ENCODE measurements at regions not wholly inside any gene's neighbourhood (a gene's known extent, or its start where the extent isn't known, plus 50 kb on each side); places are given as distances from the start of the nearest gene placed in this dataset.

- Histone ChIP-seq H3K27me3 (replicated peaks in 1 of 2; ENCODE audit: control insufficient read depth in 2 of 2, insufficient read depth in 2 of 2, low read length in 1 of 2) (no peaks in the 10 kb centered on the region), H3K4me1 (ENCODE audit: control insufficient read depth, insufficient read depth, low read length) (no peaks in the 10 kb centered on the region), H3K36me3 (ENCODE audit: control insufficient read depth in 2 of 2, insufficient read depth in 2 of 2, low read length in 1 of 2) (no peaks in the 10 kb centered on the region), H3K9ac (ENCODE audit: control insufficient read depth, insufficient read depth, low read length) (no peak overlapping the region), H3K4me3 (no peak overlapping the region), H3K9me3 (replicated peaks; ENCODE audit: control insufficient read depth, insufficient read depth, low read length) (no peaks in the 10 kb centered on the region; the same call in 2 of the 3 replicates), H2AFZ (ENCODE audit: control insufficient read depth, low read depth, low read length) (no peak overlapping the region), H3K4me2 (ENCODE audit: control insufficient read depth, insufficient read depth) (no peak overlapping the region), H4K20me1 (ENCODE audit: control insufficient read depth, insufficient read depth) (no peaks in the 10 kb centered on the region), H3K27ac (ENCODE audit: control insufficient read depth, insufficient read depth) (no peak overlapping the region), H3K79me2 (ENCODE audit: control insufficient read depth, insufficient read depth, low read length) (no peaks in the 10 kb centered on the region)
- SMC1A ChIA-PET (ENCODE audit: uncharacterized antibody, unreplicated experiment) = no interaction called here
- BruUV-seq (replicated peaks) = no TSS peak
- 87% methylated on average over 1 of the region's 1 CpG for WGBS (ENCODE audit: insufficient coverage, insufficient replicate concordance, low lambda C conversion rate, missing lambda C conversion rate)
- POLR2A ChIA-PET = interaction anchor here (0.6 kb wide), 1 partner anchor 475 kb away, joined by 5 read pairs; no protein-coding TSS in a partner anchor
- in situ Hi-C loops (cut with MboI) = no loop called here
- FAIRE-seq (no peak), ATAC-seq (no peak), DNase-seq (ENCODE audit: low read depth, low spot score) (no peak)
- intact Hi-C loops (cut with micrococcal nuclease; ENCODE audit: unreplicated experiment) = no loop called here
- RAD21 ChIA-PET (ENCODE audit: unreplicated experiment) = no interaction called here
- CTCF ChIA-PET = no interaction called here
- TF ChIP-seq CBX5 (IDR thresholded peaks at IDR 0.05; ENCODE audit: low read depth) (no peak), NR2C2 (IDR thresholded peaks at IDR 0.05; ENCODE audit: borderline replicate concordance, control insufficient read depth, insufficient read length, low read depth) (no peak), MYB (IDR thresholded peaks at IDR 0.05; ENCODE audit: borderline replicate concordance, low read depth, low read length) (no peak), POLR2A (IDR thresholded peaks at IDR 0.05; ENCODE audit: low read depth, low read length) (no peak), NR2F1 (conservative IDR thresholded peaks at IDR 0.05) (no peak), USF2 (IDR thresholded peaks at IDR 0.05; ENCODE audit: borderline replicate concordance, low read depth, low read length) (no peak), JUND (IDR thresholded peaks at IDR 0.05; ENCODE audit: low read depth, low read length) (no peak), ELK1 (IDR thresholded peaks at IDR 0.05; ENCODE audit: low read depth, low read length) (no peak), HSF1 (IDR thresholded peaks at IDR 0.05; ENCODE audit: low read depth, low read length) (no peak), E2F8 (IDR thresholded peaks at IDR 0.05; ENCODE audit: low read depth, partially characterized antibody) (no peak), STAT1 (conservative IDR thresholded peaks at IDR 0.05) (no peak), ATF2 (IDR thresholded peaks at IDR 0.05; ENCODE audit: low read length) (no peak), WRNIP1 (IDR thresholded peaks at IDR 0.05; ENCODE audit: borderline replicate concordance, low read depth, low read length) (no peak), ZNF274 (IDR thresholded peaks at IDR 0.05; ENCODE audit: insufficient read depth, insufficient read length) (no peak)
Measured at GRCh38 chr5:143932584-143932983, 120.6 kb downstream of the HMHB1 start.

Data from GM12878 (cell line).